NCI-H526 treated with DMSO at 0.1 percent for 48 hours (cell line): ENCODE measurements at regions not wholly inside any gene's neighbourhood (a gene's known extent, or its start where the extent isn't known, plus 50 kb on each side); places are given as distances from the start of the nearest gene placed in this dataset.
"Not testable (repeated sequence)": the region's sequence is repeated elsewhere in the genome, so short reads cannot be mapped to it uniquely, and the experiment has no call there.

Experiments
- DNase-seq: peaks from one replicate; lab custom pipeline; 2025; lab: John Stamatoyannopoulos, UW

GRCh38 chr10:37473906-37474305 is 348.5 kb downstream of the ANKRD30A start:
- DNase-seq: no peak

DNA sequence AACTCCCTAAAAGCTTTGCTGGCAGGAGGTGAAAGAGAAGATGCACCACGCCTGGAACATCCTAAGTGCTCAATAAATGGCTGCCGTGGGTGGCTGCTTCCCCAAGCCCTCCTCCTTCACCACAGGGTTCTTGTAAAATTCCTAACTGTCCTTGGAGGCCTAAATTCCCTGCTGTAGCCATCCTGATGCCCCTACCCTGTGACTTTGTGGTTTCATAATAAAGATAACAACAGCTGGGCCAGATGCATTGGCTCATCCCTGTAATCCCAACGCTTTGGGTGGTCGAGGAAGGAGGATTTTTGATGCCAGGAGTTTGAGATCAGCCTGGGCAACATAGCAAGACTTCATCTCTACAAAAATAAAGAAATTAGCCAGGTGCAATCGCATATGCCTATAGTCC is 341.8 kb downstream of the ANKRD30A start:
- no peak for DNase-seq

DNA sequence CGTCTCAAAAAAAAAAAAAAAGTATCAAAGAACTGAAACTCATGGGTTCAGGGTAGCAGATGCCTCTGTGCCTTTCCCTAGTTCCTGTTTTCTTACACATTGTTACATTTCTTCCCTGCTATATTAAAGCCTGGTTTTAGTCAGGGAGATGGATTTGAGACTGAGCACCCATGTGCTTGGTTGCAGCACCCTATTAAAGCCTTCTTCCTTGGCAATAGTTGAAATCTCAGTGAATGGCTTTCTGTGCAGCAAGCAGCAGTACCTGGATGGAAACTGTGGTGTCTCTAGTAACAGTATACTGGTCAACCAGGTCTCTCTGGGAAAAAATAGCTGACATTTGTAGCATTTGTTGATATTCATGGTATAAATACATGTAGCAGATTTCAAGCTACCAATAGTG is 331.1 kb downstream of the ANKRD30A start:
- DNase-seq: no peak

GRCh38 chr10:37448161-37448560 is 322.8 kb downstream of the ANKRD30A start:
- no peak for DNase-seq

- DNase-seq: no peak
These were observed 317.5 kb downstream of the ANKRD30A start for GRCh38 chr10:37442882-37443281.

- DNase-seq: not testable (repeated sequence)
These were observed 315.8 kb downstream of the ANKRD30A start for GRCh38 chr10:37441224-37441623.

DNA sequence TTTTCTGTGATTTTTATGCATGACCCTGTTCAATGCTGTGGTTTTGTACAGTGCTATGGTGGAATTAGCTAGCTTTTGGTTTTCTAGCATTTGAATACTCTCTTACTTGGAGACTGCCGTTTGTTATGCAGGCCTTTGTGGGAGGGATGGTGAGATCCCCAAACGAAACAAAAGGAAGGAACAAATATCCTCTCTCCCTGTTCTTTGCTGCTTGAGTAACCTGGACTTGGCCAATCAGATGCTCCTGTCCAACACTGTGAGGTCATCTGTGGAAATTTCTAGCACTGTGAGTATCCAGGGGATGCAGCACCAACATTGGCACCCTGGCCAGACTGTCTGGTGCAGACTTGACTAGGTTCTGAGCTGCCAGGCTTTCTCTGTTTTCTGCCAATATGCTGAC is 314.4 kb downstream of the ANKRD30A start:
- no peak for DNase-seq

GRCh38 chr10:37436357-37436756 is 311.0 kb downstream of the ANKRD30A start:
- DNase-seq: no peak

DNA sequence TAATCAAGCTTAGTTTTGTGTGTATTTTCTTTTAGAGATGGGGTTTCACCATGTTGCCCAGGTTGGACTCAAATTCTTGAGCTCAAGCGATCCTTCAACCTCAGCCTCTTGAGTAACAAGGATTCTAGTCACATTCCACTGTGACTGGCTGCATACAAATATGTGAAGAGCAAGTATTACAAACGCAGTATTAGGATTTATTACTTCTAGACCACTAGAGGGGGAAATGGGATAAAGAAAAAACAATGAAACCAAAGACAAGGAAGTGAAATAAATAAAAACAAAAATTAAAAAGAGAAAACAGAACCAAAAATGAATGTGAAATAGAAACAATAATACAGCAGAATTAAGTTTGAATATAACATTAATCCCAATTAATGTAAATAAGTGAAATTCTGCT is 308.7 kb downstream of the ANKRD30A start:
- DNase-seq: no peak
